HCT116 (cell line): ENCODE measurements at regions not wholly inside any gene's neighbourhood (a gene's known extent, or its start where the extent isn't known, plus 50 kb on each side); places are given as distances from the start of the nearest gene placed in this dataset.

ENCODE experiments used
- ATAC-seq: fragments of 200-7000 bp; cut with Tn5 transposase; 2 replicates; pipeline ENCODE4 v1.9.1; 2020; ENCODE audit warnings: mild to moderate bottlenecking, moderate library complexity
- BruUV-seq: library from RNA; stranded (reverse); fragments of 400-500 nt; replicated peaks from 2 replicates; lab custom pipeline; 2021; lab: Mats Ljungman, UMichigan
- CTCF ChIA-PET: fragments of 300-600 bp; sonication (Branson Sonifier 250); formaldehyde crosslinking; loops from one replicate; lab custom pipeline; 2021; ENCODE audit warnings: antibody characterized with exemption; lab: Charles Lee
- POLR2A ChIA-PET: fragments of 300-600, 350-600 bp; sonication (Branson Sonifier 250); formaldehyde crosslinking; loops from one replicate; lab custom pipeline; 2021; ENCODE audit warnings: antibody characterized with exemption; lab: Charles Lee
- RAD21 ChIA-PET, 2 experiments: fragments of 300-600 bp; sonication (Branson Sonifier 250); formaldehyde crosslinking; loops; one replicate each; lab custom pipeline; 2023; ENCODE audit warnings: low total read pairs in 2 of 2; ENCODE audit not compliant: uncharacterized antibody in 2 of 2, unreplicated experiment in 2 of 2, low non-redundant PET in 1 of 2; lab: Charles Lee
- DNase-seq: peaks from one replicate; pipeline ENCODE4 v3.0.0-alpha.2; 2010; ENCODE audit warnings: low read depth, low spot score
- H2AFZ ChIP-seq: fragments of 200-600 bp; shearing (Covaris generic), sonication (generic); 2 replicates; pipeline ENCODE4 v1.6.1; 2017; ENCODE audit warnings: low read depth, mixed run types, mixed read lengths, antibody characterized with exemption, low read length; ENCODE audit not compliant: poor library complexity, severe bottlenecking
- H3K27ac ChIP-seq: 2 replicates; pipeline ENCODE4 v1.5.1; 2012; ENCODE audit warnings: low read depth, low read length
- H3K27me3 ChIP-seq: fragments of 200-600 bp; sonication (generic); 2 replicates; pipeline ENCODE4 v1.6.1; 2016; ENCODE audit warnings: mixed run types, low read length, mixed read lengths; ENCODE audit not compliant: insufficient read depth
- H3K36me3 ChIP-seq, 2 experiments: fragments of 200-500 bp in 1 of 2; fragments of 200-600 bp in 1 of 2; sonication (Bioruptor generic) in 1 of 2; sonication (generic) in 1 of 2; 2 replicates each; pipeline versions ENCODE4 v1.5.1 to v1.6.1; 2014 to 2016; ENCODE audit warnings: low read length in 2 of 2, inconsistent platforms in 1 of 2, mixed read lengths in 1 of 2, mixed run types in 1 of 2; ENCODE audit not compliant: insufficient read depth in 2 of 2, control insufficient read depth in 1 of 2
- H3K4me1 ChIP-seq, 2 experiments: fragments of 200-600 bp in 1 of 2; sonication (generic) in 1 of 2; 2 replicates each; pipeline versions ENCODE4 v1.5.1 to v1.6.1; 2012 to 2017; ENCODE audit warnings: low read length in 2 of 2, inconsistent platforms in 1 of 2, mild to moderate bottlenecking in 1 of 2, mixed read lengths in 1 of 2, mixed run types in 1 of 2, moderate library complexity in 1 of 2; ENCODE audit not compliant: insufficient read depth in 2 of 2, control insufficient read depth in 1 of 2
- H3K4me2 ChIP-seq: fragments of 200-600 bp; sonication (generic); 2 replicates; pipeline ENCODE4 v1.6.1; 2017; ENCODE audit warnings: mixed run types, low read length, mixed read lengths
- H3K4me3 ChIP-seq, 2 experiments: fragments of 200-600 bp in 1 of 2; sonication (generic) in 1 of 2; replicated peaks in 1 of 2; 2 replicates each; pipeline ENCODE4 v1.5.1; 2011 to 2016; ENCODE audit warnings: low read length in 2 of 2, control low read depth in 1 of 2, low read depth in 1 of 2, mild to moderate bottlenecking in 1 of 2, mixed read lengths in 1 of 2, mixed run types in 1 of 2
- H3K79me2 ChIP-seq: fragments of 200-600 bp; sonication (generic); 2 replicates; pipeline ENCODE4 v1.6.1; 2017; ENCODE audit warnings: mild to moderate bottlenecking, mixed run types, low read length, moderate library complexity, mixed read lengths; ENCODE audit not compliant: insufficient read depth
- H3K9ac ChIP-seq: fragments of 200-600 bp; sonication (generic); 2 replicates; pipeline ENCODE4 v1.6.1; 2016; ENCODE audit warnings: low read length, mixed read lengths
- H3K9me2 ChIP-seq: fragments of 200-600 bp; sonication (generic), shearing (Covaris generic); 2 replicates; pipeline ENCODE4 v1.6.1; 2017; ENCODE audit warnings: mixed run types, mild to moderate bottlenecking, moderate library complexity; ENCODE audit not compliant: insufficient read depth
- H3K9me3 ChIP-seq, 2 experiments: fragments of 200-500 bp in 1 of 2; fragments of 200-600 bp in 1 of 2; sonication (Bioruptor generic) in 1 of 2; sonication (generic) in 1 of 2; 2 replicates each; pipeline ENCODE4 v1.6.1; 2014 to 2017; ENCODE audit warnings: low read length in 2 of 2, mixed read lengths in 2 of 2, inconsistent platforms in 1 of 2, low read depth in 1 of 2, mild to moderate bottlenecking in 1 of 2, mixed run types in 1 of 2, moderate library complexity in 1 of 2; ENCODE audit not compliant: control insufficient read depth in 1 of 2, insufficient read depth in 1 of 2
- H4K20me1 ChIP-seq: fragments of 200-600 bp; sonication (generic), shearing (Covaris generic); 2 replicates; pipeline ENCODE4 v1.6.1; 2017; ENCODE audit warnings: mixed run types, mild to moderate bottlenecking, moderate library complexity; ENCODE audit not compliant: insufficient read depth
- JUND ChIP-seq: IDR thresholded peaks from 2 replicates; pipeline ENCODE4 v1.6.1; 2012
- intact Hi-C: fragments of 100-400 bp; cut with micrococcal nuclease; formaldehyde crosslinking; loops from 2 replicates; pipeline ENCODE4 v1.10.0; 2022

DNA sequence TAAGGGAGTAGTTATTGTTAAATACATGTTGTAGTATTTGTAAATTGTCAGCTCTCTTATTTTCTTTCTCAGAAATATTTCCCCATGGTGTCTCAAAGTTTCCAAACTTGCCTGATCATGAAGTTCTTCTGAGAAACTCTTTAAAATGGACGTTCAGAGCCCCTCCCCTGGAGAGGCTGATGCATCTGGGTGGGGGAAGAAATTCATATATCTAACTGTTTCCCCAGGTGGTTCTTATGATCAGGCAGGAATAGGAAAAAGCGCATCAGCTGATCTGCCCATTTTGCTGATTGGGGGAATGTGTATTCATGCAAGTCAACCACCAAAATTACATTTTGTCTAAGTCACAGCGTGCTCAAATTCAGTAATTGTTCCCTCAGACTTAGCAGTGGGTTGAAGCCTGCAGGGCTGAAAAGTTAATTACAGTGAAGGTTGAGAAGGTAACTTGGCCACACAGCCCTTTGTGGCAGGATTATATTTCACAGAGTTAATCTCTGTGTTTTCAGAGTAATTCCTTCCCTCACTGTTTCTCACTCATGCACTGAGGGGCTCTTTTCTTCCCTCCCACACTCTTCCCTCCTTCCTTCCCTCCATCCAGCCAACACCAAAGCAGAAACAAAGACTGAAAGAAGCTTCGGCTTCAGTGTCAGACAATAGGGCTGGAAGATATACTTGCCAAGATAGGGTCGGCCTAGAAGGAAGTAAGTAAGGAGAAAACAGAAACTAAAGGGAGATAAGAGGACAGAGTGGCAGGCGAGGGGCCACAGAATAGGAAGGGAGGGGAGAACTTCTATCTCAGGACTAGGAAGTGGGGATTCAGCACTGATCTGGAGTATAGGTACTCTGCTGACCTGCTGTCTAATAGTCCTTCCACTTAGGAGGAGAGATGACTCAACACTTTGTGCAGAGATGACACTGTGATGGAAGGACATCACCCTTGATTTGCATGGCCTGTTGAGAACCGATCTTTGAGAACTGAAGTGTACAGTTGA, 50.5 kb upstream of the STARD3NL start:
- H3K27me3 ChIP-seq, result no peaks in the 10 kb centered on the region
- no peaks in the 10 kb centered on the region for H3K79me2 ChIP-seq
- no peaks in the 10 kb centered on the region for H3K4me1 ChIP-seq
- RAD21 ChIA-PET, result no interaction called here
- H3K4me2 ChIP-seq, result no peak overlapping the region
- no peak overlapping the region for H3K9ac ChIP-seq
- DNase-seq, result no peak
- H3K9me3 ChIP-seq, result no peaks in the 10 kb centered on the region
- H3K27ac ChIP-seq, result no peak overlapping the region
- H3K9me2 ChIP-seq, result no peaks in the 10 kb centered on the region
- no peaks in the 10 kb centered on the region for H4K20me1 ChIP-seq
- no peak overlapping the region for H2AFZ ChIP-seq
- no peak for TF ChIP-seq JUND
- H3K4me3 ChIP-seq, result no peak overlapping the region
- no peaks in the 10 kb centered on the region for H3K36me3 ChIP-seq
- ATAC-seq, result no peak
- intact Hi-C loops, result no loop called here
- POLR2A ChIA-PET, result no interaction called here
- no TSS peak for BruUV-seq
- CTCF ChIA-PET, result no interaction called here
